ENCODE measurements at regions not wholly inside any gene's neighbourhood (a gene's known extent, or its start where the extent isn't known, plus 50 kb on each side); places are given as distances from the start of the nearest gene placed in this dataset.
"Not testable (repeated sequence)": the region's sequence is repeated elsewhere in the genome, so short reads cannot be mapped to it uniquely, and the experiment has no call there.

- TF ChIP-seq, protein P1, sequence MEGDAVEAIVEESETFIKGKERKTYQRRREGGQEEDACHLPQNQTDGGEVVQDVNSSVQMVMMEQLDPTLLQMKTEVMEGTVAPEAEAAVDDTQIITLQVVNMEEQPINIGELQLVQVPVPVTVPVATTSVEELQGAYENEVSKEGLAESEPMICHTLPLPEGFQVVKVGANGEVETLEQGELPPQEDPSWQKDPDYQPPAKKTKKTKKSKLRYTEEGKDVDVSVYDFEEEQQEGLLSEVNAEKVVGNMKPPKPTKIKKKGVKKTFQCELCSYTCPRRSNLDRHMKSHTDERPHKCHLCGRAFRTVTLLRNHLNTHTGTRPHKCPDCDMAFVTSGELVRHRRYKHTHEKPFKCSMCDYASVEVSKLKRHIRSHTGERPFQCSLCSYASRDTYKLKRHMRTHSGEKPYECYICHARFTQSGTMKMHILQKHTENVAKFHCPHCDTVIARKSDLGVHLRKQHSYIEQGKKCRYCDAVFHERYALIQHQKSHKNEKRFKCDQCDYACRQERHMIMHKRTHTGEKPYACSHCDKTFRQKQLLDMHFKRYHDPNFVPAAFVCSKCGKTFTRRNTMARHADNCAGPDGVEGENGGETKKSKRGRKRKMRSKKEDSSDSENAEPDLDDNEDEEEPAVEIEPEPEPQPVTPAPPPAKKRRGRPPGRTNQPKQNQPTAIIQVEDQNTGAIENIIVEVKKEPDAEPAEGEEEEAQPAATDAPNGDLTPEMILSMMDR (IDR thresholded peaks at IDR 0.05; ENCODE audit: low read depth, low read length, missing control alignments), result no peak
- no peak overlapping the region for H3K4me3 ChIP-seq (replicated peaks; ENCODE audit: low read depth, low read length)
- no peak for DNase-seq (ENCODE audit: extremely low read depth, low read depth)
Measured at GRCh38 chr12:131596115-131596514, 114.8 kb upstream of the SFSWAP start.

- no peak for DNase-seq (ENCODE audit: extremely low read depth, low read depth)
- TF ChIP-seq, protein P1 (IDR thresholded peaks at IDR 0.05; ENCODE audit: low read depth, low read length, missing control alignments), result no peak
- H3K4me3 ChIP-seq (replicated peaks; ENCODE audit: low read depth, low read length), result no peak overlapping the region
Measured at GRCh38 chr12:131597333-131597732, 113.6 kb upstream of the SFSWAP start.

DNA sequence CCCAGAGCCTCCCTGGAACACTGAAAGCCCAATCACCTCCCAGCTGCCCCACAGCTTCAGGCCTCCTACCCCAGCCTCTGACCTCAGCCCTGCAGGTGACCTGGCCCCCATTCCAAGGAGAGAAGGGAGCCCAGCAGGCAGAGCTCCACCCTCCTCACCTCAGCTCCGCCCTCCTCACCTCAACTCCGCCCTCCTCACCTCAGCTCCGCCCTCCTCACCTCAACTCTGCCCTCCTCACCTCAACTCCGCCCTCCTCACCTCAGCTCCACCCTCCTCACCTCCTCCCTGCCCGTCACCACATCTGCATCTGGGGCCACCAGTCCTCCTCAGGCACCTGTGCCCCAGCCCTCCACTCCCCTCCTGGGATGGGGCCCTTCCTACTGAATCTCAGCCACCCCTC lies 112.2 kb upstream of the SFSWAP start:
- H3K4me3 ChIP-seq (replicated peaks; ENCODE audit: low read depth, low read length), result no peak overlapping the region
- TF ChIP-seq, protein P1 (IDR thresholded peaks at IDR 0.05; ENCODE audit: low read depth, low read length, missing control alignments), result no peak

GRCh38 chr12:131599190-131600159 lies 111.4 kb upstream of the SFSWAP start:
- no peak overlapping the region for H3K4me3 ChIP-seq (replicated peaks; ENCODE audit: low read depth, low read length)
- TF ChIP-seq, protein P1 (IDR thresholded peaks at IDR 0.05; ENCODE audit: low read depth, low read length, missing control alignments), result no peak
- no peak for DNase-seq (ENCODE audit: extremely low read depth, low read depth)

More for the DNA sequence above, 112.2 kb upstream of the SFSWAP start:
- DNase-seq (ENCODE audit: extremely low read depth, low read depth), result no peak

DNA sequence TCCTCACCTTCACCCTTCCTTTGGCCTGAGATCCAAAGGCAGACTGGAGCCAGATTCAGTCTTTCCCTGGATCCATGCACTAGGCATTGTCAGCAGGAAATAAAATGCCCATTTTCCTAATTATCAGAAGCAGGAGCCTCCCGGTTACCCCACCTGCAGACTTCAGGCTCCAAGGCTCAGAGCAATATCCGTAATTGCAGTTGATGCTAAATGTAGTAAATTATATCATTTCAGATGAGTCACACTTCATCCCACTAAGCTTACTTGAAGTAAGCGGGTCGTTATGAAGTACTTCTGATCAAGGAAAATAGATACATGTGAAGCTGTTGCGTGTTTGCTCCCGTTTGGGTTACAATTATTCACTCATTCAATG lies 110.7 kb upstream of the SFSWAP start:
- TF ChIP-seq, protein P1 (IDR thresholded peaks at IDR 0.05; ENCODE audit: low read depth, low read length, missing control alignments), result no peak
- no peak for DNase-seq (ENCODE audit: extremely low read depth, low read depth)
- no peak overlapping the region for H3K4me3 ChIP-seq (replicated peaks; ENCODE audit: low read depth, low read length)

DNA sequence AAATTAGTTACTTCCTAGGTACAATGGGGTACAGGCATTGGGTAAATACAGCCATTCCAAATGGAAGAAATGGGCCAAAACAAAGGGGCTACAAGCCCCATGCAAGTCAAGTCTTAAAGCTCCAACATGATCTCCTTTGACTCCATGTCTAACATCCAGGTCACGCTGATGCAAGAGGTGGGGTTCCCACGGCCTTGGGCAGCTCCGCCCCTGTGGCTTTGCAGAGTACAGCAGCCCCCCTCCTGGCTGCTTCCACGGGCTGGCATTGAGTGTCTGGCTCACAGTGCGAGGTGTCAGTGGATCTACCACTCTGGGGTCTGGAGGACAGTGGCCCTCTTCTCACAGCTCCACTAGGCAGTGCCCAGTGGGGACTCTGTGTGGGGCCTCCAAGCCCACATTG lies 109.4 kb upstream of the SFSWAP start:
- DNase-seq (ENCODE audit: extremely low read depth, low read depth); H3K4me3 ChIP-seq (replicated peaks; ENCODE audit: low read depth, low read length): not testable (repeated sequence)

DNA sequence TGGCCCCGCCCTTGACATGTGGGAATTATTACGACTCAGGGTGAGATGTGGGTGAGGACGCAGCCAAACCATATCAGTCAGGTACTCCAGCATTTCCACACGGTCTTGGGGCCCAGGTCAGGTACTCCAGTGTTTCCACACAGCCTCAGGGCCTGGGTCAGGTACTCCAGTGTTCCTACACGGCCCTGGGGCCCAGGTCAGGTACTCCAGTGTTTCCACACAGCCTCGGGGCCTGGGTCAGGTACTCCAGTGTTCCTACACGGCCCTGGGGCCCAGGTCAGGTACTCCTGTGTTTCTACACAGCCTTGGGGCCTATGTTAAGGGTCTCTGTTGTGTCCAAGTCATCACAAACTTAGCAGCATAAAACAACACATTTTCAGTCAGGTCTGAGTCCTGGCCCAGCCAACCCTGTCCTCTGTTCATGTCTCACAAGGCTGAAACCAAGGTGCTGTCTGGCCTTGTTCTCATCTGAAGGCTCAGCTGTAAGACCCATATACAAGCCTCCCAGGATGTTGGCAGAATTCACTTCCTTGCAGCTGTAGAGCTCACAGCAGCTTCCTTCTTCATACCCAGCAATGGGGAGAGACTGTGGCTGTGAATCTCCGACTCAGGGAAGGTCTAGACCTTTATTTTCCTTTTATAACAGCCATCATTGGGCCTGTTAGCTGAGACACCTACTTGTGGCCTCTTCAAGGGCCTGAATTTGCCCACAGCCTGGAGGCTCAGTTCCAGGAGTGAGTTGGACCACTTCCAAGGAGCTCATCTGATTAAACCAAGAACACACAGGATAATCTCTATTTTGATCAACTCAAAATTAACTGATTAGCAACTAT lies 107.6 kb upstream of the SFSWAP start:
- no peak overlapping the region for H3K4me3 ChIP-seq (replicated peaks; ENCODE audit: low read depth, low read length)
- TF ChIP-seq, protein P1 (IDR thresholded peaks at IDR 0.05; ENCODE audit: low read depth, low read length, missing control alignments), result no peak
- no peak for DNase-seq (ENCODE audit: extremely low read depth, low read depth)

All from HFF-Myc (cell line).